AG04449 (cell line): ENCODE measurements at regions not wholly inside any gene's neighbourhood (a gene's known extent, or its start where the extent isn't known, plus 50 kb on each side); places are given as distances from the start of the nearest gene placed in this dataset.

Source experiments
- CTCF ChIA-PET: fragments of 350-600 bp; formaldehyde crosslinking; extraction: SDS; loops from one replicate; lab custom pipeline; 2021; ENCODE audit warnings: antibody characterized with exemption; lab: Yijun Ruan, JAX
- POLR2A ChIA-PET: fragments of 400-600, 350-600 bp; formaldehyde crosslinking; extraction: SDS; loops from one replicate; lab custom pipeline; 2020; ENCODE audit warnings: antibody characterized with exemption, inconsistent platforms; lab: Yijun Ruan, JAX
- DNase-seq: peaks from one replicate; pipeline ENCODE4 v3.0.0-alpha.2; 2010; ENCODE audit warnings: low read depth, low spot score
- H3K4me3 ChIP-seq: 2 replicates; pipeline ENCODE4 v1.5.1; 2011; ENCODE audit warnings: low read depth, mild to moderate bottlenecking, control low read depth, low read length
- CTCF ChIP-seq: IDR thresholded peaks from one replicate; pipeline ENCODE4 v1.5.1; 2011; ENCODE audit warnings: mild to moderate bottlenecking, moderate library complexity, low read length, control low read depth, inconsistent platforms; ENCODE audit not compliant: insufficient read depth; ENCODE audit errors: missing control alignments

- CTCF ChIA-PET = no interaction called here
These were observed 185.5 kb upstream of the NBEA start for GRCh38 chr13:34756572-34756971.

DNA sequence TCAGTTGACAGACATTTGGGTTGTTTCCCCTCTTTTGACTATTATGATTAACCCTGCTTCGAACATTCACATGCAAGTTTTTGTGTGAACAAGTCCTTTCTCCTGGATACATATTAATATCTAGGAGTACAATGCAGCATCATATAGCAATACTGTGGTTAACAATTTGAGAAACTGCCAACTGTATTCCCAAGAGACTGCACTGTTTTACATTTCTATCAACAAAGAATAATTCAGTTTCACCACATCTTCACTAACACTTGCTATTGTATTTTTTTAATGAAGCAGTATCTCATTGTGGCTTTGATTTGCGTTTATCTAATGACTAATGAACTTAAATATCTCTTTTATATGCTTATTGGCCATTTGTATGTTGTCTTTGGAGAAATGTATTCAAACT lies 184.6 kb upstream of the NBEA start:
- no peak overlapping the region for H3K4me3 ChIP-seq
- POLR2A ChIA-PET = no interaction called here
- TF ChIP-seq CTCF = no peak
- CTCF ChIA-PET = no interaction called here
- DNase-seq = no peak

More at GRCh38 chr13:34756572-34756971, 185.5 kb upstream of the NBEA start:
- no peak for DNase-seq
- no peak for TF ChIP-seq CTCF
- H3K4me3 ChIP-seq = no peak overlapping the region
- POLR2A ChIA-PET = no interaction called here

GRCh38 chr13:34758628-34759027 lies 183.4 kb upstream of the NBEA start:
- CTCF ChIA-PET = no interaction called here
- no peak for DNase-seq
- no peak overlapping the region for H3K4me3 ChIP-seq
- POLR2A ChIA-PET = no interaction called here
- no peak for TF ChIP-seq CTCF

DNA sequence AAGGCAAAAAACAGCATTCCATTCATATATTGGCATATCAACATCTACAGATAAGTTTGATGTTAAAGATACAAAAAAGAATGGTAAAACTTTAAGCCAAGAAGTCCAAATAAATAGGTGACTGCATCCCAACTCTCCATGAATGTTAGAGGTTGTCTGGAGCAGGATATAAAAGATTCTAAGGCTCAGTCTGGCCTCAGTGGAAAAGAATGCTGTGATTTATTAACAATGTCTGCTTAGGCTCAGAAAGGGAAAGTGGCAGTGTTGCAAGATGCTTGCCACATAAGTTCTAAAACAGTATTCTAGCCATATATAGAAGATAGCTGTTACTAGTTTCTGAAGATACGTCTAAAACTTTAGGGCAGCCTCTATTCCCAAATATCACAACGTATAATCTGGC lies 179.8 kb upstream of the NBEA start:
- no peak overlapping the region for H3K4me3 ChIP-seq
- POLR2A ChIA-PET = no interaction called here
- CTCF ChIA-PET = no interaction called here
- TF ChIP-seq CTCF = no peak
- DNase-seq = no peak

DNA sequence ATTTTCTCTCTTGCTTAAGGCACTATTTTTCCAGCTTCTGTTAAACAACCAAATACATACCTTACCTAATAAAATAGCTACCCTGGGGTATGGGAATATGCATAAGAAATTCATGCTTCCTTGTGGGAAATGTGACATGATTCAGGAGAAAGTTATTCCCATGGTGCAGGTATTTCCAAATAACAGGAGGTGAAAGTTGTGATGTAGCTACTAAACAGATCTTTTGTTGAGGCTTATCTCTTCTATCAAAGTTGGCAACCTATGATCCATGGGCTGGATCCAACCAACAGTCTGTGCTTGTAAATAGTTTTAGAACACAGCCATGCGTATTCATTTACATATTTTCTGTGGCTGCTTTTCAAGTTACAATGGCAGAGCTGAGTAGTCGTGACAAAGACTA lies 177.8 kb upstream of the NBEA start:
- DNase-seq = no peak
- no peak overlapping the region for H3K4me3 ChIP-seq
- POLR2A ChIA-PET = no interaction called here
- no peak for TF ChIP-seq CTCF
- CTCF ChIA-PET = no interaction called here

DNA sequence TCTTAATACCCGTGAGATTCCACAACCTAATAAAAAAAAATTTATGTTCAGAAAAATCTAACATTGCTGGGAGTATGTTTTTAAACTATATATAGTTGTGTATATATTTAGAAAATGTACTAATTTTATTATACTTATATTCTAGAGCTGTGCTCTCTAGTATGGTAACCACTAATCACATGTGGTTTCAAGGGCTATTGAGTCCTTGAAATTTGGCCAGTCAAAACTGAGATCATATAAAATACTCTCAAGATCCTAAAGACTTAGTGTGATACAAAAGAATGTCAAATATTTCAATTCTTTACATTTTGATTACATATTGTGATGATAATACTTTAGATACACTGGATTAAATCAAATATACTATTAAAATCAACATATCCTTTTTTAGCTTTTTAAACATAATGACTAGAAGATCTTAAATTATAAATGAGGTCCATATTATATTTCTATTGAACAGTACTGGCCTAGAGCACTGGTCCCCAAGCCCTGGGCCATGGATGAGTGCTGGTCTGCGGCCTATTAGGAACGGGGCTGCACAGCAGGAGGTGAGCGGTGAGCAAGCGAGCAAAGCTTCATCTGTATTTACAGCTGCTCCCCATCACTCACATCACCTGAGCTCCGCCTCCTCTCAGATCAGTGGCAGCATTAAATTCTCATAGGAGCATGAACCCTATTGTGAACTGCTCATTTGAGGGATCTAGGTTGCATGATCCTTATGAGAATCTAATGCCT lies 176.5 kb upstream of the NBEA start:
- ChIA-PET CTCF (no interaction called here), POLR2A (no interaction called here)
- H3K4me3 ChIP-seq = no peak overlapping the region
- TF ChIP-seq CTCF = no peak
- no peak for DNase-seq
